SK-N-SH (cell line): ENCODE measurements at regions not wholly inside any gene's neighbourhood (a gene's known extent, or its start where the extent isn't known, plus 50 kb on each side); places are given as distances from the start of the nearest gene placed in this dataset.

Experiments used
- CTCF ChIA-PET: fragments of 300-600, 350-600 bp; formaldehyde crosslinking; extraction: SDS; loops from one replicate; lab custom pipeline; 2021; lab: Yijun Ruan, JAX
- POLR2A ChIA-PET: fragments of 350-600 bp; sonication (Branson Sonifier 250); formaldehyde crosslinking; extraction: SDS; loops from one replicate; lab custom pipeline; 2020; ENCODE audit warnings: antibody characterized with exemption, inconsistent platforms; lab: Yijun Ruan, JAX
- DNase-seq: peaks from one replicate; pipeline ENCODE4 v3.0.0; 2012
- H2AFZ ChIP-seq: fragments of 200-600 bp; sonication (generic); 2 replicates; pipeline ENCODE4 v1.8.1; 2016; ENCODE audit warnings: antibody characterized with exemption, mild to moderate bottlenecking, low read depth
- H3F3A ChIP-seq: fragments of 200-600 bp; sonication (generic); replicated peaks from 2 replicates; pipeline ENCODE3; 2016; ENCODE audit warnings: antibody characterized with exemption, mild to moderate bottlenecking; ENCODE audit not compliant: insufficient read depth
- H3K27ac ChIP-seq, 2 experiments: fragments of 200-500 bp in 1 of 2; fragments of 200-600 bp in 1 of 2; sonication (Bioruptor generic) in 1 of 2; sonication (generic), shearing (Covaris generic) in 1 of 2; 2 replicates each; pipeline versions ENCODE4 v1.5.1 to v1.6.1; 2014 to 2016; ENCODE audit warnings: low read depth in 2 of 2, inconsistent platforms in 1 of 2, low read length in 1 of 2, mild to moderate bottlenecking in 1 of 2, mixed read lengths in 1 of 2
- H3K27me3 ChIP-seq: fragments of 200-600 bp; sonication (generic), shearing (Covaris generic); 2 replicates; pipeline ENCODE4 v1.6.1; 2016; ENCODE audit warnings: mixed run types; ENCODE audit not compliant: insufficient read depth
- H3K36me3 ChIP-seq, 2 experiments: fragments of 200-500 bp in 1 of 2; fragments of 200-600 bp in 1 of 2; sonication (Bioruptor generic) in 1 of 2; sonication (generic) in 1 of 2; replicated peaks in 1 of 2; 2 replicates each; pipeline versions ENCODE3 to v1.5.1; 2014 to 2016; ENCODE audit warnings: low read length in 1 of 2, mild to moderate bottlenecking in 1 of 2; ENCODE audit not compliant: insufficient read depth in 2 of 2, control insufficient read depth in 1 of 2
- H3K4me1 ChIP-seq, 2 experiments: fragments of 200-500 bp in 1 of 2; fragments of 200-600 bp in 1 of 2; sonication (Bioruptor generic) in 1 of 2; sonication (generic), shearing (Covaris generic) in 1 of 2; 2 replicates each; pipeline versions ENCODE4 v1.5.1 to v1.6.1; 2014 to 2016; ENCODE audit warnings: low read depth in 1 of 2, low read length in 1 of 2, mixed run types in 1 of 2; ENCODE audit not compliant: insufficient read depth in 2 of 2, control insufficient read depth in 1 of 2
- H3K4me2 ChIP-seq: fragments of 200-600 bp; sonication (generic), shearing (Covaris generic); 2 replicates; pipeline ENCODE4 v1.6.1; 2017; ENCODE audit warnings: mixed run types
- H3K4me3 ChIP-seq, 2 experiments: fragments of 200-500 bp in 1 of 2; fragments of 200-600 bp in 1 of 2; sonication (Bioruptor generic) in 1 of 2; sonication (generic), shearing (Covaris generic) in 1 of 2; 2 replicates each; pipeline versions ENCODE4 v1.5.1 to v1.8.1; 2014 to 2016; ENCODE audit warnings: low read depth in 2 of 2, inconsistent platforms in 1 of 2, low read length in 1 of 2, mild to moderate bottlenecking in 1 of 2, mixed read lengths in 1 of 2, moderate library complexity in 1 of 2
- H3K79me2 ChIP-seq: fragments of 200-600 bp; sonication (generic); 2 replicates; pipeline ENCODE4 v1.8.1; 2017; ENCODE audit warnings: mild to moderate bottlenecking; ENCODE audit not compliant: insufficient read depth
- H3K9ac ChIP-seq: fragments of 200-600 bp; sonication (generic); 2 replicates; pipeline ENCODE4 v1.6.1; 2017; ENCODE audit warnings: mixed run types
- H3K9me2 ChIP-seq: fragments of 200-600 bp; sonication (generic); 2 replicates; pipeline ENCODE4 v1.6.1; 2017; ENCODE audit warnings: mixed run types
- H3K9me3 ChIP-seq: fragments of 200-600 bp; sonication (generic); 2 replicates; pipeline ENCODE4 v1.6.1; 2017; ENCODE audit warnings: mixed run types, mild to moderate bottlenecking, moderate library complexity
- H4K20me1 ChIP-seq: fragments of 200-600 bp; sonication (generic); 2 replicates; pipeline ENCODE4 v1.6.1; 2017; ENCODE audit warnings: mild to moderate bottlenecking, mixed run types; ENCODE audit not compliant: insufficient read depth
- CHD2 ChIP-seq: fragments of 150-350 bp; IDR thresholded peaks from 2 replicates; pipeline ENCODE4 v1.6.1; 2018; ENCODE audit warnings: low read length; ENCODE audit not compliant: partially characterized antibody
- CTCF ChIP-seq: fragments of 200-600 bp; sonication (generic); IDR thresholded peaks from 2 replicates; pipeline ENCODE4 v1.6.1; 2017; ENCODE audit warnings: antibody characterized with exemption, mild to moderate bottlenecking, moderate library complexity
- FOSL2 ChIP-seq: IDR thresholded peaks from 2 replicates; pipeline ENCODE4 v1.4.0; 2012; ENCODE audit warnings: low read depth, mild to moderate bottlenecking, moderate library complexity, borderline replicate concordance
- FOXM1 ChIP-seq: IDR thresholded peaks from 2 replicates; pipeline ENCODE4 v1.4.0; 2012; ENCODE audit warnings: low read depth, mild to moderate bottlenecking
- GABPA ChIP-seq: IDR thresholded peaks from 2 replicates; pipeline ENCODE4 v1.4.0; 2012; ENCODE audit warnings: low read depth, mild to moderate bottlenecking
- GATA2 ChIP-seq: sonication (generic); formaldehyde crosslinking; IDR thresholded peaks from 2 replicates; pipeline ENCODE4 v1.5.0; 2020; ENCODE audit warnings: mild to moderate bottlenecking, missing genetic modification reagents
- JUND ChIP-seq: IDR thresholded peaks from 2 replicates; pipeline ENCODE4 v1.4.0; 2012
- MAX ChIP-seq: IDR thresholded peaks from 2 replicates; pipeline ENCODE4 v1.4.0; 2012; ENCODE audit warnings: low read depth
- MXI1 ChIP-seq: IDR thresholded peaks from 2 replicates; pipeline ENCODE4 v1.6.1; 2012; ENCODE audit warnings: mild to moderate bottlenecking, low read depth, low read length, improper control_type of control experiment
- PBX3 ChIP-seq: IDR thresholded peaks from 2 replicates; pipeline ENCODE4; 2012
- POLR2AphosphoS5 ChIP-seq: IDR thresholded peaks from 2 replicates; pipeline ENCODE4 v1.6.1; 2012; ENCODE audit warnings: low read depth, low read length
- RAD21 ChIP-seq: IDR thresholded peaks from 2 replicates; pipeline ENCODE4 v1.6.1; 2012; ENCODE audit warnings: mild to moderate bottlenecking, low read length
- RCOR1 ChIP-seq: fragments of 150-350 bp; IDR thresholded peaks from 2 replicates; pipeline ENCODE4 v1.6.1; 2017; ENCODE audit warnings: antibody characterized with exemption, low read length
- REST ChIP-seq: IDR thresholded peaks from 2 replicates; pipeline ENCODE4 v1.6.1; 2012; ENCODE audit warnings: mild to moderate bottlenecking, low read depth, low read length, moderate library complexity
- RXRA ChIP-seq: IDR thresholded peaks from 2 replicates; pipeline ENCODE4 v1.4.0; 2012; ENCODE audit warnings: low read depth, mild to moderate bottlenecking, borderline replicate concordance
- TAF1 ChIP-seq: IDR thresholded peaks from 2 replicates; pipeline ENCODE4 v1.6.1; 2012; ENCODE audit warnings: low read depth, mild to moderate bottlenecking, low read length, moderate library complexity, borderline replicate concordance
- USF1 ChIP-seq: IDR thresholded peaks from 2 replicates; pipeline ENCODE4 v1.4.0; 2012; ENCODE audit warnings: low read depth, borderline replicate concordance
- USF2 ChIP-seq: fragments of 150-350 bp; IDR thresholded peaks from 2 replicates; pipeline ENCODE4 v1.6.1; 2017; ENCODE audit warnings: antibody characterized with exemption, low read length, low read depth, borderline replicate concordance
- ZBTB33 ChIP-seq: IDR thresholded peaks from 2 replicates; pipeline ENCODE4 v1.4.0; 2012; ENCODE audit warnings: low read depth, borderline replicate concordance
- WGBS: methylation state at CpG from one replicate; pipeline ENCODE4 v1.1.6; 2017; ENCODE audit warnings: low lambda C conversion rate; 5-methylcytosine and 5-hydroxymethylcytosine counted together

GRCh38 chr5:114660791-114661190, 298.9 kb downstream of the KCNN2 start (continued):
- no peak for TF ChIP-seq CTCF
- TF ChIP-seq, all 33 proteins: peak for 0

- ChIA-PET CTCF (no interaction called here), POLR2A (no interaction called here)
- H3K79me2 ChIP-seq, result no peaks in the 10 kb centered on the region
- no peaks in the 10 kb centered on the region for H4K20me1 ChIP-seq
- WGBS, result 0% methylated on average over 1 of the region's 1 CpG
- H3K9ac ChIP-seq, result no peak overlapping the region
- no peak overlapping the region for H2AFZ ChIP-seq
- no peaks in the 10 kb centered on the region for H3K9me3 ChIP-seq
- no peaks in the 10 kb centered on the region for H3K9me2 ChIP-seq
- TF ChIP-seq TAF1, result no peak
- TF ChIP-seq RXRA, result no peak
- no peak for TF ChIP-seq POLR2AphosphoS5
- TF ChIP-seq USF1, result no peak
- TF ChIP-seq REST, result no peak
- TF ChIP-seq USF2, result no peak
- no peak for TF ChIP-seq MAX
- no peak for TF ChIP-seq FOXM1
- no peak for TF ChIP-seq FOSL2
- no peak for TF ChIP-seq GABPA
- no peak for TF ChIP-seq MXI1
- TF ChIP-seq CHD2, result no peak
- TF ChIP-seq RAD21, result no peak
- TF ChIP-seq PBX3, result no peak
- TF ChIP-seq JUND, result no peak
- TF ChIP-seq ZBTB33, result no peak
- TF ChIP-seq GATA2 (CRISPR knock-in tag), result no peak
- TF ChIP-seq RCOR1, result no peak
- H3K36me3 ChIP-seq, result no peaks in the 10 kb centered on the region
- H3K4me2 ChIP-seq, result no peak overlapping the region
- no peak overlapping the region for H3K4me3 ChIP-seq
- H3K4me1 ChIP-seq, result no peaks in the 10 kb centered on the region
- H3K27me3 ChIP-seq, result no peaks in the 10 kb centered on the region
- no peak for DNase-seq
- no peak overlapping the region for H3K27ac ChIP-seq
- no peaks in the 10 kb centered on the region for H3F3A ChIP-seq
Observed at GRCh38 chr5:114658194-114658593, 296.3 kb downstream of the KCNN2 start.
